ENCODE measurements at regions not wholly inside any gene's neighbourhood (a gene's known extent, or its start where the extent isn't known, plus 50 kb on each side); places are given as distances from the start of the nearest gene placed in this dataset.

DNA sequence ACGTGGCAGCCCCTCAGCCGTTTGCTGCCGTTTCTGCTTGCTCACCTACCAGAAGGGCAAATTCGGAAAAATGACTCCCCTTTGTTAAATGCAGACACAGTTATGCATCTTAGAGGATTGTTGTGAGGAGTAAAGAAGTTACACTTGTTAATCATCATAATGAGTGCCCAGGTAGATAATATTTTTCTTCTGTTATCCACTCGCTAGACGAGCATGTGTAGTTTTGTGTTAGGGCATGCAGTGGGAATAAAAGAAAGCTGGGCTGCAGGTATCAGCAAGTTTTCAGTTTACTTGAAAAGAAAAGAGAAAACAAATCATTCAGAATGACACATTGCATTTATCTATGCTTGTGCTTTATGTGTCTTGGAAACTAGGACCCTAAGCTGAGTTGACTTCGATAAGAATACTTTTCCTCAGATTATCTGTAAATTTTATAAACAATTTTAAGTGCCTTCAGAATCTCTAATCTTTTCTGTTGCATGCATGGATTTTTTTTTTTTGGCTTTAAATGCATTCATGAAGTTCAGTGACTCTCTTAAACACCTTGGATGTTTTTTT lies 365.3 kb downstream of the QKI start:
- H2BK15ac ChIP-seq (ENCODE audit: low read depth, low read length), result no peak overlapping the region
- H3K36me3 Mint-ChIP-seq (ENCODE audit: insufficient read depth in 1 of 3, low read depth in 3 of 3), result no peaks in the 10 kb centered on the region
- no peak overlapping the region for H2BK5ac ChIP-seq (ENCODE audit: insufficient read length, low read length)
- H3K4ac ChIP-seq (ENCODE audit: low read depth, low read length), result no peak overlapping the region
- no peak overlapping the region for H3K27ac ChIP-seq (ENCODE audit: insufficient read length, low read depth, low read length)
- H2AK5ac ChIP-seq (ENCODE audit: insufficient read length, low read length), result no peak overlapping the region
- no peaks in the 10 kb centered on the region for H4K20me1 ChIP-seq (ENCODE audit: control insufficient read depth, insufficient read depth, insufficient read length)
- no peak for TF ChIP-seq CTCF (conservative IDR thresholded peaks at IDR 0.05)
- no peak overlapping the region for H3K4me2 ChIP-seq (ENCODE audit: insufficient read depth, insufficient read length, low read length)
- no peak overlapping the region for H3K23ac ChIP-seq (ENCODE audit: insufficient read length, low read depth, low read length)
- no peaks in the 10 kb centered on the region for H3K79me1 ChIP-seq (ENCODE audit: insufficient read depth, low read depth, low read length, poor library complexity, severe bottlenecking)
- no CpG with 5 or more reads among the region's 7 CpGs for WGBS (ENCODE audit: extremely low coverage, insufficient read length, low lambda C conversion rate)
- no peaks in the 10 kb centered on the region for H3K9me3 Mint-ChIP-seq
- no peak overlapping the region for H3K4me3 Mint-ChIP-seq
- H2BK120ac ChIP-seq (ENCODE audit: low read depth, low read length, poor library complexity, severe bottlenecking), result no peak overlapping the region
- H3K18ac ChIP-seq (ENCODE audit: insufficient read length, low read depth, low read length), result no peak overlapping the region
- H3K56ac ChIP-seq (ENCODE audit: insufficient read length, low read depth, low read length), result no peak overlapping the region
- H3T11ph ChIP-seq (ENCODE audit: low read length), result no peak overlapping the region
- H2BK12ac ChIP-seq (ENCODE audit: insufficient read length, low read depth, low read length), result no peak overlapping the region
- H3K27ac Mint-ChIP-seq, result no peak overlapping the region
- no peak overlapping the region for H2BK20ac ChIP-seq (ENCODE audit: low read depth, low read length, poor library complexity, severe bottlenecking)
- H3K4me1 Mint-ChIP-seq, result peaks cover 19 to 24% of the 10 kb centered on the region in 2 experiments
- H3K27me3 ChIP-seq (ENCODE audit: insufficient read depth, low read length), result no peaks in the 10 kb centered on the region
- DNase-seq, result no peak
- H3K27me3 Mint-ChIP-seq (ENCODE audit: low read depth), result no peaks in the 10 kb centered on the region; the same call in 1 of the 2 replicates
- H3K9me3 ChIP-seq (ENCODE audit: control insufficient read depth, low read depth, low read length), result no peaks in the 10 kb centered on the region
- no peak overlapping the region for H3K9ac ChIP-seq (ENCODE audit: extremely low read depth, insufficient read length, low read length)
- no peak overlapping the region for H2AFZ ChIP-seq (ENCODE audit: low read length)
- no peaks in the 10 kb centered on the region for H3K4me1 ChIP-seq (ENCODE audit: insufficient read depth, low read length)
- H3K23me2 ChIP-seq (ENCODE audit: insufficient read length, low read depth, low read length, poor library complexity, severe bottlenecking), result no peaks in the 10 kb centered on the region
- no peak overlapping the region for H4K91ac ChIP-seq (ENCODE audit: insufficient read length, low read depth, low read length)
- no peaks in the 10 kb centered on the region for H3K79me2 ChIP-seq (ENCODE audit: insufficient read depth, low read length)
- H4K8ac ChIP-seq (replicated peaks; ENCODE audit: insufficient read length, low read depth, low read length), result no peak overlapping the region
- no peak overlapping the region for H3K14ac ChIP-seq (ENCODE audit: insufficient read depth, low read length)
- H4K5ac ChIP-seq (ENCODE audit: insufficient read length, low read depth, low read length), result no peak overlapping the region

Data from H9 (cell line).